NCI-H748 (cell line): ENCODE measurements at regions not wholly inside any gene's neighbourhood (a gene's known extent, or its start where the extent isn't known, plus 50 kb on each side); places are given as distances from the start of the nearest gene placed in this dataset.
A peak's percentile ranks its signal among the peaks of the same experiment; 100 is the strongest.

Source experiments
- DNase-seq: peaks from one replicate; lab custom pipeline; 2025; ENCODE audit not compliant: unreplicated experiment; lab: John Stamatoyannopoulos, UW

- peak; percentile 80 for DNase-seq
These were observed 349.1 kb downstream of the LIG4 start for GRCh38 chr13:107866032-107866940.

GRCh38 chr13:107865643-107866031, 349.7 kb downstream of the LIG4 start:
- DNase-seq = peak; percentile 69

GRCh38 chr13:107865318-107865575, 350.1 kb downstream of the LIG4 start:
- no peak for DNase-seq

- DNase-seq = peak; percentile 64
These were observed 350.6 kb downstream of the LIG4 start for GRCh38 chr13:107864543-107865317.

GRCh38 chr13:107860284-107860683, 355.1 kb downstream of the LIG4 start:
- DNase-seq = no peak

- no peak for DNase-seq
These were observed 360.5 kb downstream of the LIG4 start for GRCh38 chr13:107854880-107855279.

- DNase-seq = no peak
These were observed 363.3 kb downstream of the LIG4 start for GRCh38 chr13:107852072-107852471.

- DNase-seq = no peak
These were observed 363.7 kb downstream of the LIG4 start for GRCh38 chr13:107851670-107852069.

- no peak for DNase-seq
These were observed 367.9 kb downstream of the LIG4 start for GRCh38 chr13:107847406-107847805.

- DNase-seq = no peak
These were observed 368.7 kb downstream of the LIG4 start for GRCh38 chr13:107846642-107847041.

GRCh38 chr13:107845911-107846310, 369.4 kb downstream of the LIG4 start:
- DNase-seq = no peak

GRCh38 chr13:107843681-107844080, 371.7 kb downstream of the LIG4 start:
- DNase-seq = no peak

- DNase-seq = no peak
These were observed 372.1 kb downstream of the LIG4 start for GRCh38 chr13:107843281-107843680.

GRCh38 chr13:107842562-107843180, 372.7 kb downstream of the LIG4 start:
- no peak for DNase-seq

- DNase-seq = peak; percentile 92
These were observed 376.7 kb downstream of the LIG4 start for GRCh38 chr13:107838588-107839161.

- DNase-seq = no peak
These were observed 378.7 kb downstream of the LIG4 start for GRCh38 chr13:107836685-107837084.

GRCh38 chr13:107835339-107836018, 379.9 kb downstream of the LIG4 start:
- no peak for DNase-seq

GRCh38 chr13:107834717-107835116, 380.6 kb downstream of the LIG4 start:
- no peak for DNase-seq

- no peak for DNase-seq
These were observed 381.1 kb downstream of the LIG4 start for GRCh38 chr13:107834281-107834680.

- DNase-seq = no peak
These were observed 382.7 kb downstream of the LIG4 start for GRCh38 chr13:107832500-107833100.

GRCh38 chr13:107830804-107831203, 384.5 kb downstream of the LIG4 start:
- no peak for DNase-seq
